KMS-11 (cell line): ENCODE measurements at regions not wholly inside any gene's neighbourhood (a gene's known extent, or its start where the extent isn't known, plus 50 kb on each side); places are given as distances from the start of the nearest gene placed in this dataset.

ENCODE experiments used
- H2AFZ ChIP-seq: fragments of 200-600 bp; sonication (generic); 2 replicates; pipeline ENCODE4 v1.6.1; 2016; ENCODE audit warnings: antibody characterized with exemption, mixed run types, low read depth
- H3K27ac ChIP-seq: fragments of 200-600 bp; sonication (generic); 2 replicates; pipeline ENCODE4 v1.6.1; 2016; ENCODE audit warnings: mild to moderate bottlenecking, mixed run types
- H3K27me3 ChIP-seq: fragments of 200-600 bp; sonication (generic); 2 replicates; pipeline ENCODE4 v1.6.1; 2017; ENCODE audit warnings: mild to moderate bottlenecking, low read depth, mixed run types, moderate library complexity; ENCODE audit not compliant: insufficient read depth
- H3K36me3 ChIP-seq: fragments of 200-600 bp; sonication (generic); 2 replicates; pipeline ENCODE4 v1.6.1; 2017; ENCODE audit warnings: mild to moderate bottlenecking, mixed run types; ENCODE audit not compliant: insufficient read depth
- H3K4me1 ChIP-seq: fragments of 200-600 bp; sonication (generic); 2 replicates; pipeline ENCODE4 v1.6.1; 2016; ENCODE audit warnings: mild to moderate bottlenecking, low read depth, mixed run types; ENCODE audit not compliant: poor library complexity, severe bottlenecking
- H3K4me2 ChIP-seq: fragments of 200-600 bp; sonication (generic); 2 replicates; pipeline ENCODE4 v1.7.0; 2016; ENCODE audit warnings: mild to moderate bottlenecking, mixed run types
- H3K4me3 ChIP-seq: fragments of 200-600 bp; sonication (generic); IDR thresholded peaks from 2 replicates; pipeline ENCODE4 v1.6.1; 2017; ENCODE audit warnings: low read depth, low read length, mixed read lengths; ENCODE audit not compliant: insufficient read depth
- H3K79me2 ChIP-seq: fragments of 200-600 bp; sonication (generic); 2 replicates; pipeline ENCODE4 v1.6.1; 2016; ENCODE audit warnings: low read depth, mixed run types; ENCODE audit not compliant: insufficient read depth
- H3K9ac ChIP-seq: fragments of 200-600 bp; sonication (generic); 2 replicates; pipeline ENCODE4 v1.6.1; 2016; ENCODE audit warnings: mild to moderate bottlenecking, mixed run types
- H4K20me1 ChIP-seq: fragments of 200-600 bp; sonication (generic); 2 replicates; pipeline ENCODE4 v1.6.1; 2016; ENCODE audit warnings: mild to moderate bottlenecking, mixed run types; ENCODE audit not compliant: insufficient read depth
- CTCF ChIP-seq: fragments of 200-600 bp; sonication (generic); conservative IDR thresholded peaks from 2 replicates; pipeline ENCODE4 v1.6.1; 2017; ENCODE audit warnings: low read depth, mild to moderate bottlenecking, antibody characterized with exemption, low read length, moderate library complexity, mixed read lengths

GRCh38 chr15:35311615-35312014 is 226.5 kb upstream of the NANOGP8 start:
- no peaks in the 10 kb centered on the region for H3K27me3 ChIP-seq
- H3K79me2 ChIP-seq = no peaks in the 10 kb centered on the region
- TF ChIP-seq CTCF = no peak
- H3K9ac ChIP-seq = no peak overlapping the region
- H3K27ac ChIP-seq = no peak overlapping the region
- no peaks in the 10 kb centered on the region for H4K20me1 ChIP-seq
- no peak overlapping the region for H3K4me3 ChIP-seq
- no peaks in the 10 kb centered on the region for H3K36me3 ChIP-seq
- H2AFZ ChIP-seq = no peak overlapping the region
- H3K4me2 ChIP-seq = no peak overlapping the region
- H3K4me1 ChIP-seq = no peaks in the 10 kb centered on the region

GRCh38 chr15:35309886-35310285 is 224.8 kb upstream of the NANOGP8 start:
- H3K4me1 ChIP-seq = no peaks in the 10 kb centered on the region
- H3K36me3 ChIP-seq = no peaks in the 10 kb centered on the region
- H3K4me3 ChIP-seq = no peak overlapping the region
- no peak overlapping the region for H3K9ac ChIP-seq
- no peak overlapping the region for H3K4me2 ChIP-seq
- no peak overlapping the region for H3K27ac ChIP-seq
- H3K79me2 ChIP-seq = no peaks in the 10 kb centered on the region
- TF ChIP-seq CTCF = no peak
- H2AFZ ChIP-seq = no peak overlapping the region
- H4K20me1 ChIP-seq = no peaks in the 10 kb centered on the region
- H3K27me3 ChIP-seq = no peaks in the 10 kb centered on the region

- H2AFZ ChIP-seq = no peak overlapping the region
- H3K27me3 ChIP-seq = no peaks in the 10 kb centered on the region
- no peaks in the 10 kb centered on the region for H3K79me2 ChIP-seq
- H3K4me3 ChIP-seq = no peak overlapping the region
- no peak overlapping the region for H3K9ac ChIP-seq
- no peak for TF ChIP-seq CTCF
- H3K27ac ChIP-seq = no peak overlapping the region
- H3K4me1 ChIP-seq = no peaks in the 10 kb centered on the region
- no peaks in the 10 kb centered on the region for H4K20me1 ChIP-seq
- H3K36me3 ChIP-seq = no peaks in the 10 kb centered on the region
- no peak overlapping the region for H3K4me2 ChIP-seq
These were observed 223.7 kb upstream of the NANOGP8 start for GRCh38 chr15:35308802-35309201.

- H2AFZ ChIP-seq = no peak overlapping the region
- H3K4me1 ChIP-seq = no peaks in the 10 kb centered on the region
- no peaks in the 10 kb centered on the region for H3K79me2 ChIP-seq
- H3K4me3 ChIP-seq = no peak overlapping the region
- no peaks in the 10 kb centered on the region for H3K27me3 ChIP-seq
- H3K27ac ChIP-seq = no peak overlapping the region
- no peaks in the 10 kb centered on the region for H4K20me1 ChIP-seq
- no peak overlapping the region for H3K9ac ChIP-seq
- H3K36me3 ChIP-seq = no peaks in the 10 kb centered on the region
- no peak for TF ChIP-seq CTCF
- H3K4me2 ChIP-seq = no peak overlapping the region
These were observed 222.6 kb upstream of the NANOGP8 start for GRCh38 chr15:35307676-35308075.

- Histone ChIP-seq H3K79me2 (no peaks in the 10 kb centered on the region), H3K9ac (no peak overlapping the region), H3K27ac (no peak overlapping the region), H3K4me2 (no peak overlapping the region), H4K20me1 (no peaks in the 10 kb centered on the region), H3K36me3 (no peaks in the 10 kb centered on the region), H3K27me3 (no peaks in the 10 kb centered on the region), H3K4me3 (no peak overlapping the region), H3K4me1 (no peaks in the 10 kb centered on the region), H2AFZ (no peak overlapping the region)
- no peak for TF ChIP-seq CTCF
These were observed 221.9 kb upstream of the NANOGP8 start for GRCh38 chr15:35307026-35307425.
